ENCODE measurements at regions not wholly inside any gene's neighbourhood (a gene's known extent, or its start where the extent isn't known, plus 50 kb on each side); places are given as distances from the start of the nearest gene placed in this dataset.

GRCh38 chr14:105617201-105617777, 90.9 kb downstream of the TMEM121 start:
- TF ChIP-seq EP300 (IDR thresholded peaks at IDR 0.05) (no peak), CTCF (IDR thresholded peaks at IDR 0.05) (no peak), POLR2A (IDR thresholded peaks at IDR 0.05) (peak in 1 of 4 donors; percentile 7)

Data from stomach (tissue), 4 donors.